ENCODE measurements at regions not wholly inside any gene's neighbourhood (a gene's known extent, or its start where the extent isn't known, plus 50 kb on each side); places are given as distances from the start of the nearest gene placed in this dataset.

DNA sequence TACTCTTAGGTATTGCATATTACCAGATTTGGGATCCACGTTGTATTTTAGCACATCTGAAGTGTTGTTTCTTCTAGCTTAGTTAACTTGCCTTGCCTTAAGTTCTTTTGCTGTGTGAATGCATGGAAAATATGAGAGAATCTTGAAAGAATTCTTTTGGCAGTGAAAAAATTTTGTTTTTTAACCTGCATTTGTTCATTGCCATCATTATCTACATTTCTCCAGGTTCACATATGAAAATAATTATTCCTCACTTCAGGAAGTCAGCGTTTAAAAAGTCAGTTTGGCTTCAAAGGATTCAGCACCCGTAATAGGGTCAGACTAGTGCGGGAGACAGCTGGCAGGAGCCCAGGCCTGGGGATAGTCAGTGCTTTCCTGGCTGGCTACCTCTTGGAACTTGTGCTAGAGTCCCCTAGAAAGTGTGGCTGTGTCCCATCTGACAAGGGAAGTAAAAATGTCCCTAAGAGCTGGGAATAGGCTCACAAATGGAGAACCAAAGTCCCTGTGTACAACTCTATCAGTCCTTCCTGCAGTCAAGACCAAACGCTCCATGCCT is 251.9 kb upstream of the KLF3 start:
- H3K9ac ChIP-seq (ENCODE audit: low read depth, low read length) = no peak overlapping the region
- H3K56ac ChIP-seq (ENCODE audit: extremely low read depth, insufficient read depth, low read length) = no peak overlapping the region
- no peak overlapping the region for H2BK5ac ChIP-seq (ENCODE audit: low read depth, low read length, poor library complexity, severe bottlenecking)
- no peak overlapping the region for H3K18ac ChIP-seq (ENCODE audit: low read depth, low read length)
- no peaks in the 10 kb centered on the region for H3K4me1 ChIP-seq (ENCODE audit: control insufficient read depth, insufficient read depth, low read length)
- H2AK5ac ChIP-seq (ENCODE audit: low read depth, low read length) = no peak overlapping the region
- H3K9me1 ChIP-seq (ENCODE audit: insufficient read depth, low read length) = no peaks in the 10 kb centered on the region
- no peak overlapping the region for H2BK120ac ChIP-seq (ENCODE audit: low read depth, low read length)
- H2BK15ac ChIP-seq (ENCODE audit: low read depth, low read length) = no peak overlapping the region
- H3K36me3 ChIP-seq (ENCODE audit: control insufficient read depth, insufficient read depth, low read length) = no peaks in the 10 kb centered on the region
- 0% methylated on average over 1 of the region's 5 CpGs; no CpG with 5 or more reads in 1 of the 2 experiments for WGBS, 2 experiments (ENCODE audit: extremely low coverage in 2 of 2, insufficient read length in 1 of 2)
- no peaks in the 10 kb centered on the region for H3K9me3 ChIP-seq (ENCODE audit: control insufficient read depth, insufficient read depth, low read length)
- in situ Hi-C loops (cut with MboI; ENCODE audit: low sequenced_read_pairs) (no loop called here), dilution Hi-C loops (cut with HindIII; ENCODE audit: low sequenced_read_pairs, unreplicated experiment) (no loop called here), intact Hi-C loops (cut with micrococcal nuclease) (no loop called here)
- ATAC-seq (ENCODE audit: low read depth) (no peak), DNase-seq (no peak)
- POLR2A ChIA-PET (ENCODE audit: unreplicated experiment) = interaction anchor here (0.6 kb wide), 1 partner anchor 20 kb away, joined by 3 read pairs; no protein-coding TSS in a partner anchor
- no peak overlapping the region for H4K5ac ChIP-seq (ENCODE audit: low read depth, low read length)
- BruUV-seq (replicated peaks) = no TSS peak
- H2AFZ ChIP-seq (replicated peaks; ENCODE audit: low read length, poor library complexity) = no peak overlapping the region
- no peaks in the 10 kb centered on the region for H3K79me1 ChIP-seq (ENCODE audit: low read depth in 1 of 2, low read length in 2 of 2)
- peaks cover 6% of the 10 kb centered on the region for H3K27me3 ChIP-seq (ENCODE audit: control insufficient read depth, insufficient read depth, low read length)
- H2BK20ac ChIP-seq (ENCODE audit: low read depth, low read length) = no peak overlapping the region
- no peak overlapping the region for H3K4ac ChIP-seq (ENCODE audit: low read depth, low read length)
- TF ChIP-seq SMC3 (IDR thresholded peaks at IDR 0.05; ENCODE audit: low read depth, low read length) (no peak), CEBPB (IDR thresholded peaks at IDR 0.05; ENCODE audit: low read depth, low read length) (no peak), USF2 (IDR thresholded peaks at IDR 0.05; ENCODE audit: low read depth, low read length) (no peak), CTCF (conservative IDR thresholded peaks at IDR 0.05; ENCODE audit: low read depth, low read length) (no peak), CHD1 (IDR thresholded peaks at IDR 0.05; ENCODE audit: low read depth, low read length) (no peak), NFE2L2 (IDR thresholded peaks at IDR 0.05; ENCODE audit: low read depth, low read length) (no peak), BHLHE40 (IDR thresholded peaks at IDR 0.05; ENCODE audit: low read depth, low read length) (no peak), MAFK (IDR thresholded peaks at IDR 0.05; ENCODE audit: low read depth, low read length) (no peak), MAZ (IDR thresholded peaks at IDR 0.05; ENCODE audit: borderline replicate concordance, low read depth, low read length) (no peak), MXI1 (IDR thresholded peaks at IDR 0.05; ENCODE audit: borderline replicate concordance, low read depth, low read length) (no peak), POLR2A (IDR thresholded peaks at IDR 0.05; ENCODE audit: low read depth, low read length) (no peak), RCOR1 (IDR thresholded peaks at IDR 0.05; ENCODE audit: insufficient replicate concordance, low read length) (no peak), FOS (IDR thresholded peaks at IDR 0.05; ENCODE audit: low read depth, low read length) (no peak)
- TF ChIP-seq, protein P1, sequence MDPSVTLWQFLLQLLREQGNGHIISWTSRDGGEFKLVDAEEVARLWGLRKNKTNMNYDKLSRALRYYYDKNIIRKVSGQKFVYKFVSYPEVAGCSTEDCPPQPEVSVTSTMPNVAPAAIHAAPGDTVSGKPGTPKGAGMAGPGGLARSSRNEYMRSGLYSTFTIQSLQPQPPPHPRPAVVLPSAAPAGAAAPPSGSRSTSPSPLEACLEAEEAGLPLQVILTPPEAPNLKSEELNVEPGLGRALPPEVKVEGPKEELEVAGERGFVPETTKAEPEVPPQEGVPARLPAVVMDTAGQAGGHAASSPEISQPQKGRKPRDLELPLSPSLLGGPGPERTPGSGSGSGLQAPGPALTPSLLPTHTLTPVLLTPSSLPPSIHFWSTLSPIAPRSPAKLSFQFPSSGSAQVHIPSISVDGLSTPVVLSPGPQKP (IDR thresholded peaks at IDR 0.05; ENCODE audit: borderline replicate concordance, low read depth, low read length) = no peak
- H3K4me3 ChIP-seq (ENCODE audit: insufficient read depth, low read depth, low read length) = no peak overlapping the region
- H2AK9ac ChIP-seq (replicated peaks; ENCODE audit: low read depth, low read length, poor library complexity) = no peak overlapping the region
- CTCF ChIA-PET = no interaction called here
- no peak overlapping the region for H3K23ac ChIP-seq (ENCODE audit: low read depth, low read length)
- H4K91ac ChIP-seq (ENCODE audit: insufficient read depth, low read depth, low read length) = no peak overlapping the region
- no peak overlapping the region for H4K8ac ChIP-seq (ENCODE audit: low read depth in 2 of 2, low read length in 2 of 2)
- H3K27ac ChIP-seq (ENCODE audit: insufficient read depth, low read length) = no peak overlapping the region
- no peaks in the 10 kb centered on the region for H4K20me1 ChIP-seq (ENCODE audit: insufficient read depth, low read length)
- no peak overlapping the region for H3K14ac ChIP-seq (replicated peaks; ENCODE audit: low read depth, low read length)
- H3K4me2 ChIP-seq (ENCODE audit: low read depth, low read length) = no peak overlapping the region

Data from IMR-90 (cell line).